HG03432 (cell line): ENCODE measurements at regions not wholly inside any gene's neighbourhood (a gene's known extent, or its start where the extent isn't known, plus 50 kb on each side); places are given as distances from the start of the nearest gene placed in this dataset.

Experiments
- ATAC-seq: cut with Tn5 transposase; IDR thresholded peaks from one replicate; pipeline ENCODE4 v1.9.1; 2021; ENCODE audit warnings: mild to moderate bottlenecking, moderate library complexity; ENCODE audit not compliant: unreplicated experiment

GRCh38 chr4:185862340-185862739 lies 50.3 kb upstream of the SORBS2 start:
- ATAC-seq, result no peak

DNA sequence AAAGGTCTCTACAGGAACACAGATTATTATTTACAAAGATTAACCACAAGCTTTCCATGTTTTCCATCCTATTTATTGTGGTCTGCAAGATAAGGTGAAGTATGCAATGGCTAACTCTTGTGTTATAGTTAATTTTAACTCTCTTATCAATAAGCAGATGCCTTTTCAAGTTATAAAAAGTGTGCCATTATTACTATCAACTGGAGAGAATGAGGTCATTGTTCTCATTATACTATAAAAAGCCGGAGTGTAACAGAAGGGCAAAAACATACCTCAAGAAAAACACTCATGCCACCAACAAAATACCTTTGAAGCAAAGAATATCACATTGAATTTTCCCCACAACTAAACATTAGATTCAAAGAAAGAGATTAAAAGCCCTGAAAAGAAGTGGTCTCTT lies 52.0 kb upstream of the SORBS2 start:
- no peak for ATAC-seq

DNA sequence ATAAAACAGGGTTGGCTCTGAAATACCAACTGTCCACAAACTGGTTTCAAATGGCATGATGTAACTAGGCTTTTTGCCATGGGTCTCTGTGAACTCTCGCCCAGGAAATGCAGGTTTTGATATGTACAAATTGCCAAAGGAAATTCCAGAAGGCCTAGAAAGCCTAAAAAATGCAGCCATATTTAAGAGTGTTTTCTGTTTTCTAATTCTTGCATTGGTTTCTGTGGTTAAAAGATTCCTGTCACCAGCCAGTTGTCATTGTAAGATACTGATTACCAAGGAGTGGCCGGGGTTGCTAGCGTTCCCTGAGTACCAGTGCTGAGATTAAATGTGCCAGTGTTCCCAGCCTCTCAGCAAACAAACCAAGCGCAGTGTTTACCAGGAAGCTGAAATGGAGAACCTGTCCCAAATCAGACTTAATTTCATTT lies 53.9 kb upstream of the SORBS2 start:
- ATAC-seq, result no peak

DNA sequence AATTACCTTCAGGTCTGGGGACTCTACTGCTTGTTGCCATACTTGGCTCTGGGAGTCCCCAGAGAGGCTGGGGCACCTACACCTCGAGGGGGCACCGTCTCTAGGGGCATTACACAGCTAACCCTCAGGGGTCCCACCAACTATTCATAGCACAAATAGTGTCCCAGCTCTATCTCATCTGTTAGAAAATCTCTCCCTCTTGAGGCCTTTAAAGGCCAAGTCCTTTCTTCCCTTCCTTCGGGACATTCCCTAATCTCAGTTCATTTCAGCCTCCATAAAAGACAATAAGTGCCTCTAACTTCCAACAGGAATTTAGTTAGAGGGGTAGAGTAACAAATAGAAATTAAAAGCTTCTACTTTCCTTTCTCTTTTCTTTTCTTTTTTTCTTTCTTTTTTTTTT lies 55.8 kb upstream of the SORBS2 start:
- ATAC-seq, result no peak

- no peak for ATAC-seq
These were observed 57.0 kb upstream of the SORBS2 start for GRCh38 chr4:185868983-185869382.

- no peak for ATAC-seq
These were observed 57.4 kb upstream of the SORBS2 start for GRCh38 chr4:185869427-185869826.

DNA sequence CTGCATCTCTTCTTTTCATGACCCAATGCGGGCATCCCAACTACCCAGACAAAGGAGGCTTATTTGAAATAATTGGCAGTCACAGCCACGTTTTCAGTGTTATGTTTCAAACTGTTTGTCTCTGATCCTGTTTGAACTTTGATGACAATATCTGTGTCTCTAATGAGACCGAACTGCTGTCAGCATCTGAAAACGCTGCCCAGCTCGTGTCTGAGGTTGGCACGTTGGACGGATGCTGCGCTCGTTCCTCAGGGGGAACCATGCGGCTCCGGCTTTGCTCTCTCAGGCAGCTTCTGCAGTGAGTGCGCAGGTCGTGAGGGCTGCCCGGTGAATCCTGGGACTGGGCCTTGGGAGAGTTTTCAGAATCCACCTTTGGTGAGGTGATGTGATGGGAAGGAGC lies 58.4 kb upstream of the SORBS2 start:
- no peak for ATAC-seq

- ATAC-seq, result no peak
These were observed 60.9 kb upstream of the SORBS2 start for GRCh38 chr4:185872747-185873380.

GRCh38 chr4:185874516-185875230 lies 62.7 kb upstream of the SORBS2 start:
- no peak for ATAC-seq

- ATAC-seq, result no peak
These were observed 63.4 kb upstream of the SORBS2 start for GRCh38 chr4:185875316-185875907.

DNA sequence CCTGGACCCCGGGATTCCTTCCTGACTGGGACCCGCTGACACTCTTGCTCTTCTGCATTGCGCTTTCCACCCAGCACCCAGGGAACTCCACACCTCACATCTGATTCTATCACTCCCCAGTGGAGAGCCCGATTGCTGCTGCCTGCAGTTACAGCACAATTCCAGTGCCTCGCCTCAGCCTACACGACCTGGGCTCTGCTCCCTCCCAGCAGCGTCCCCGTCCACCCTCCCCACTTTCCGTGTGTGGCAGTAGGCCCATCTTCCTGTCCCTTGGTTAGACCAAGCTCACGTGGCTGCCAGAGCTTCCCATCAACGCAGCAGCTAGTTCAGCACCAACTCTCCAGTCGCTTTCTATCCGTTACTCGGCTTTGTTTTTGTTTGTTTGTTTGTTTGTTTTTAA lies 66.6 kb upstream of the SORBS2 start:
- no peak for ATAC-seq

GRCh38 chr4:185879666-185880312 lies 67.8 kb upstream of the SORBS2 start:
- ATAC-seq, result no peak

DNA sequence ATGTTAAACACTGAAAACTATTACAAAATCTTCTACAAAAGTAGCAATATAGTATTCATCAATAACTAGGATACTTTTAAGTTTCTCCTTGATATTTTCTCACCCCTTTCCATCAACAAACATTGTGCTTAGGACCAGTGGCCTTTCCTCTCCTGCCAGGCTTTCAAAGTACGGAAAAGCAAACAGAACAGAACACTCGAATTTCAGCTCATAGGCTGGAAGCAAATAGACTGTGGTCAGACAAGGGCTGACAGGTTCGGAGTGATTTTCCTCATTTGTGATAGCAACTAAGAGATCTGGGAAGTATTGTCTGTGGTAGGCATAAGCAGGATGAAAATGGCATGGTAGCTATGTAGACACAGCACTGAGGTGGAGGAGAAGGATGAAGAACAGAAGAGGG lies 68.6 kb upstream of the SORBS2 start:
- no peak for ATAC-seq

GRCh38 chr4:185881430-185881829 lies 69.4 kb upstream of the SORBS2 start:
- ATAC-seq, result no peak

DNA sequence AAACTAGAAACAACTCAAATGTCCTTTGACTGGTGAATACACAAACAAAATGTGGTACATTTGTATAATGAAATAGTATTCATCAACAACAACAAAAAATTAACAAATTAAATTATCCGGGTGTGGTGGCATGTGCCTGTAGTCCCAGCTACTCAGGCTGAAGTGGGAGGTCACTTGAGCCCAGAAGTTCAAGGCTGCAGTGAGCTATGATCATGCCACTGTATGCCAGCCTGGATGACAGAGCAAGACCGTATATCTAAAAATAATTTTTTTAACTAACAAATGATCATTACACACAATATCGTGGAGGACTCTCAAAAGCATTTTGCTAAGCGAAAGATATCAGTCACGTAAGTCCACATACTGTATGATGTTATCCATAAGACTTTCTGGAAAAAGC lies 71.6 kb upstream of the SORBS2 start:
- no peak for ATAC-seq

DNA sequence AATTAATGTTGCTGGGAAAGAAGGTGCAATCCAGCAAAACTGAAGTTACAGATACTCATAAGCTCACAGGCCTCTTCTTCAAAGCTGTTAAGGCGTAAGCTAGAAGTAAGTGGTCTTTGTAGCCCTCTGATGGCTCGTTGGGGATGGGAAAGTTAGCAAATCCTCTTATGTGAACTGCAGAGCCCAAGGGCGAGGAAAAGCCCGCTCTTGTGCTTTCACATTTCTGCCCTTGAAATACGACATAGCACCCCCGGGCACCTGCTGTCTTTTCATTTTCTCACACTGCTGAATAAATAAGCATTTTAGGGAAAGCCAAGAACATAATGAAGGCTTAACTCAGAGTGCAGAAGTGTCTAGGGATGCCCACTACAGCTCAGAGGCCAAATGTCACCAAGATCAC lies 73.1 kb upstream of the SORBS2 start:
- ATAC-seq, result no peak

DNA sequence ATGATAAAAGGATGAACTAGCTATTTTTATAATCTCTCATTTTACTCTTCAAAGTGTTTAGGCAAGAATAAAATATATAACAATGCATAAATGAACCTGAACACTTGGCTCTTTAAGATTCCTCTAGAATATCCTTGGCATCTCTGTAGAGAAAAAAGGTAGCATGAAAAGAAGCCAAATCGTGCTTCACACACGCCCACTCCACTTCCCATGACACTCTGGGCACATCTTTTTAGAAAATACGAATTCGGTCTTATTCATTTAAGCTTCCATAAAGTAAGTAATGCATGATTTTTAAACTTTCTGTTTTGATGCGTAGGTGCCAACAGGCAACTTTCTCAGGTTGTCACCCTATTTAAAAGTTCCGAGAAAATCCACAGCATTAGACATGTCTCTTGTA lies 73.6 kb upstream of the SORBS2 start:
- no peak for ATAC-seq

GRCh38 chr4:185886832-185887524 lies 75.0 kb upstream of the SORBS2 start:
- ATAC-seq, result no peak

GRCh38 chr4:185888676-185889075 lies 76.7 kb upstream of the SORBS2 start:
- no peak for ATAC-seq

DNA sequence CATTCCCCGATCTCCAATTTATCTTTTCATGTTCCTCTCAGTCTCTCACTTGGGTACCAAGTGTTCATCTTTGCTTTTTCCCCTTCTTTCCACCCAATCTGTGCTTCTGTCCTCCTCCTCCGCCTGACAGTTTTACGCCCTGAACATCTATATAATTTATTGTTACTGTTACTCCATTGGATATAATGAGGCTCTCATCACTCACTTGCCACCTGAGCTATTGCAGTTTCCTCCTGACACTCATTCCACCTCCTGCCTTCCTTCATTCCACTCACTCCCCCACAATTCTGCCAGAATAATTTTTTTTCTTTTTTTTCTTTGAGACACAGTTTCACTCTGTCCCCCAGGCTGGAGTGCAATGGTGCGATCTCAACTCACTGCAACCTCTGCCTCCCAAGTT lies 77.6 kb upstream of the SORBS2 start:
- no peak for ATAC-seq

DNA sequence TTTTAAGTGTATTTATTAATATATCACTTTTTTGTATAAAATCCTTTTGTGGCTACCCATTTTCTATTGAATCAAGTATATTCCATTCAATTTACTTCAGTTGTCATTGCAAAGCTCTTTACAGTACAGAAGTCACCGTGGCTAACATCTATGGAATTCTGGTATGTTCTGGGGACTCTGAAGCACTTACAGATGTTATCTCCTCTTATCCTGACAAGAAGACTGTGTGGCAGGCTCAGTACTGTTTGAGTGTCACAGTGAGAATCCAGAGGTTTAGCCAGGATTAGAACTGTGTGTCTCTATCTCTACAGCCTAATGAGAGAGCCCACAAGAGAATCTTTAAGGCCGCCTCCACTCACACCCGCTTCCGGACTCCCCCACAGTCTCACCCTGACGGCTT lies 78.2 kb upstream of the SORBS2 start:
- ATAC-seq, result no peak
